CD14-positive monocyte (primary cell): ENCODE measurements at regions not wholly inside any gene's neighbourhood (a gene's known extent, or its start where the extent isn't known, plus 50 kb on each side); places are given as distances from the start of the nearest gene placed in this dataset.

ENCODE experiments used
- DNase-seq, 3 donors: peaks; one replicate each; pipeline ENCODE4 v3.0.0-alpha.2; 2011 to 2022
- H2AFZ ChIP-seq: 2 replicates; pipeline ENCODE4 v1.6.0; 2012; ENCODE audit warnings: mild to moderate bottlenecking, low read depth, low read length, inconsistent platforms; ENCODE audit not compliant: insufficient read depth, poor library complexity, severe bottlenecking
- H3K27ac ChIP-seq, 2 donors: 1 replicate in 1 of 2; 2 replicates in 1 of 2; pipeline ENCODE4 v1.5.1; 2012 to 2013; ENCODE audit warnings: low read length in 2 of 2, control low read depth in 1 of 2, inconsistent platforms in 1 of 2, low read depth in 1 of 2, mild to moderate bottlenecking in 1 of 2
- H3K27me3 ChIP-seq, 2 donors: one replicate each; pipeline versions ENCODE4 v1.6.0 to v1.6.1; 2011 to 2013; ENCODE audit warnings: low read length in 2 of 2; ENCODE audit not compliant: control insufficient read depth in 2 of 2, insufficient read depth in 2 of 2
- H3K36me3 ChIP-seq, 2 donors: replicated peaks in 1 of 2; 1 replicate in 1 of 2; 2 replicates in 1 of 2; pipeline versions ENCODE4 v1.5.1 to v1.6.1; 2012 to 2013; ENCODE audit warnings: low read length in 2 of 2, control low read depth in 1 of 2, inconsistent platforms in 1 of 2, mild to moderate bottlenecking in 1 of 2; ENCODE audit not compliant: insufficient read depth in 2 of 2, control insufficient read depth in 1 of 2
- H3K4me1 ChIP-seq, 2 donors: 1 replicate in 1 of 2; 2 replicates in 1 of 2; pipeline versions ENCODE4 v1.5.1 to v1.6.1; 2012 to 2013; ENCODE audit warnings: low read length in 2 of 2, control low read depth in 1 of 2, inconsistent platforms in 1 of 2, mild to moderate bottlenecking in 1 of 2, moderate library complexity in 1 of 2; ENCODE audit not compliant: insufficient read depth in 2 of 2, control insufficient read depth in 1 of 2
- H3K4me2 ChIP-seq: replicated peaks from 2 replicates; pipeline ENCODE3; 2012; ENCODE audit warnings: low read length, moderate library complexity, mild to moderate bottlenecking; ENCODE audit not compliant: poor library complexity, severe bottlenecking; ENCODE audit errors: extremely low read depth
- H3K4me3 ChIP-seq, 3 experiments: fragments of 200-600 bp in 1 of 3; sonication (generic) in 1 of 3; replicated peaks in 1 of 3; 1 replicate in 2 of 3; 2 replicates in 1 of 3; pipeline ENCODE4 v1.5.1; 2011 to 2013; ENCODE audit warnings: low read length in 3 of 3, mild to moderate bottlenecking in 3 of 3, control low read depth in 2 of 3, low read depth in 2 of 3, inconsistent platforms in 1 of 3, moderate library complexity in 1 of 3
- H3K79me2 ChIP-seq: 2 replicates; pipeline ENCODE4 v1.6.0; 2012; ENCODE audit warnings: mild to moderate bottlenecking, control low read depth, inconsistent platforms, low read length, moderate library complexity; ENCODE audit not compliant: insufficient read depth
- H3K9ac ChIP-seq: 2 replicates; pipeline ENCODE4 v1.6.0; 2017; ENCODE audit warnings: low read length, mild to moderate bottlenecking; ENCODE audit not compliant: insufficient read depth, poor library complexity, severe bottlenecking
- H3K9me3 ChIP-seq, 2 donors: replicated peaks in 1 of 2; 1 replicate in 1 of 2; 2 replicates in 1 of 2; pipeline versions ENCODE4 v1.5.1 to v1.6.1; 2012 to 2013; ENCODE audit warnings: low read length in 2 of 2, control low read depth in 1 of 2; ENCODE audit not compliant: control insufficient read depth in 1 of 2, insufficient read depth in 1 of 2
- H4K20me1 ChIP-seq: 2 replicates; pipeline ENCODE4 v1.6.0; 2012; ENCODE audit warnings: mild to moderate bottlenecking, low read length, control low read depth, moderate library complexity; ENCODE audit not compliant: insufficient read depth
- H3K27ac Mint-ChIP-seq, 7 donors: one replicate each; pipeline ENCODE4 v1.8.0; 2020; ENCODE audit warnings: mild to moderate bottlenecking in 7 of 7, mixed read lengths in 7 of 7, moderate library complexity in 6 of 7, inconsistent platforms in 2 of 7
- H3K27me3 Mint-ChIP-seq, 3 donors: one replicate each; pipeline ENCODE4 v1.8.0; 2021 to 2022; ENCODE audit warnings: low read depth in 3 of 3, mild to moderate bottlenecking in 3 of 3, mixed read lengths in 3 of 3, moderate library complexity in 3 of 3, inconsistent platforms in 1 of 3
- H3K36me3 Mint-ChIP-seq, 2 donors: one replicate each; pipeline ENCODE4 v1.8.0; 2020; ENCODE audit warnings: mixed read lengths in 2 of 2, inconsistent platforms in 1 of 2, mild to moderate bottlenecking in 1 of 2
- H3K4me1 Mint-ChIP-seq: one replicate; pipeline ENCODE4 v1.8.0; 2020; ENCODE audit warnings: mild to moderate bottlenecking, mixed read lengths
- H3K4me3 Mint-ChIP-seq, 2 donors: one replicate each; pipeline ENCODE4 v1.8.0; 2020; ENCODE audit warnings: mild to moderate bottlenecking in 2 of 2, mixed read lengths in 2 of 2, moderate library complexity in 1 of 2
- H3K9me3 Mint-ChIP-seq, 7 donors: one replicate each; pipeline ENCODE4 v1.8.0; 2020 to 2022; ENCODE audit warnings: mixed read lengths in 7 of 7, mild to moderate bottlenecking in 6 of 7, moderate library complexity in 6 of 7, inconsistent platforms in 2 of 7
- CTCF ChIP-seq: fragments of 200-600 bp; IDR thresholded peaks from one replicate; pipeline ENCODE4 v1.8.0; 2022; ENCODE audit warnings: antibody characterized with exemption, mild to moderate bottlenecking
- WGBS: methylation state at CpG from one replicate; pipeline ENCODE4 v1.1.5; 2013; ENCODE audit warnings: missing lambda C conversion rate; ENCODE audit not compliant: insufficient coverage; 5-methylcytosine and 5-hydroxymethylcytosine counted together
- intact Hi-C, 2 donors: fragments of 100-400 bp; cut with micrococcal nuclease; formaldehyde crosslinking; loops; one replicate each; pipeline versions ENCODE4 v1.15.0 to v1.15.1; 2023

GRCh38 chr21:38753557-38753971, 52.2 kb upstream of the ETS2 start:
- no peaks in the 10 kb centered on the region for H3K79me2 ChIP-seq
- 71% methylated on average over 1 of the region's 4 CpGs for WGBS
- intact Hi-C loops = loop anchor here in 1 of 2 donors (5.0 to 10.0 kb wide), 2 partner anchors 54 to 251 kb away; partner anchors contain the start of gene ETS2
- peak overlapping the region; percentile 77 to 99 (median 82) for H3K27ac Mint-ChIP-seq
- no peak overlapping the region for H3K4me3 Mint-ChIP-seq
- H3K9me3 ChIP-seq = no peaks in the 10 kb centered on the region
- no peaks in the 10 kb centered on the region for H3K27me3 Mint-ChIP-seq
- DNase-seq = peak; percentile 42 to 65 (median 58)
- no peak overlapping the region for H3K4me2 ChIP-seq
- peaks cover 75% of the 10 kb centered on the region for H3K4me1 Mint-ChIP-seq
- H3K27me3 ChIP-seq = no peaks in the 10 kb centered on the region
- H3K4me3 ChIP-seq = no peak overlapping the region
- H3K4me1 ChIP-seq = peaks cover 76 to 78% of the 10 kb centered on the region in 2 donors
- H3K27ac ChIP-seq = peak overlapping the region in 1 of 2 donors; percentile 94
- H4K20me1 ChIP-seq = no peaks in the 10 kb centered on the region
- no peak for TF ChIP-seq CTCF
- H3K9me3 Mint-ChIP-seq = peaks cover 0 to 2% (median 0%) of the 10 kb centered on the region in 7 donors
- H3K9ac ChIP-seq = no peak overlapping the region
- no peaks in the 10 kb centered on the region for H3K36me3 ChIP-seq
- no peaks in the 10 kb centered on the region for H3K36me3 Mint-ChIP-seq
- H2AFZ ChIP-seq = no peak overlapping the region
